C4-2B (cell line): ENCODE measurements at regions not wholly inside any gene's neighbourhood (a gene's known extent, or its start where the extent isn't known, plus 50 kb on each side); places are given as distances from the start of the nearest gene placed in this dataset.

Experiments used
- CTCF ChIP-seq: fragments of 450-650 bp; conservative IDR thresholded peaks from 2 replicates; pipeline ENCODE4 v1.5.1; 2017; ENCODE audit warnings: mild to moderate bottlenecking
- ZFX ChIP-seq: fragments of 450-650 bp; IDR thresholded peaks from 2 replicates; pipeline ENCODE4 v1.6.1; 2017

GRCh38 chr4:148926276-148927260 lies 484.4 kb upstream of the NR3C2 start:
- TF ChIP-seq CTCF (no peak), ZFX (no peak)
